Thyroid gland (tissue), 4 donors: ENCODE measurements at regions not wholly inside any gene's neighbourhood (a gene's known extent, or its start where the extent isn't known, plus 50 kb on each side); places are given as distances from the start of the nearest gene placed in this dataset.

Experiments used
- DNase-seq, 2 donors: peaks; one replicate each; pipeline ENCODE4 v3.0.0-alpha.2; 2019
- H3K27ac ChIP-seq, 3 donors: fragments of 200-600 bp; sonication (generic); 1 replicate in 2 of 3; 2 replicates in 1 of 3; pipeline ENCODE4 v1.5.1; 2016 to 2019; ENCODE audit warnings: mild to moderate bottlenecking in 1 of 3, moderate library complexity in 1 of 3
- H3K27me3 ChIP-seq: fragments of 200-600 bp; sonication (generic); one replicate; pipeline ENCODE4 v1.5.1; 2019
- H3K36me3 ChIP-seq, 2 donors: fragments of 200-600 bp; sonication (generic); one replicate each; pipeline ENCODE4 v1.5.1; 2016 to 2019
- H3K4me1 ChIP-seq, 2 donors: fragments of 200-600 bp; sonication (generic); one replicate each; pipeline ENCODE4 v1.5.1; 2017 to 2019
- H3K4me3 ChIP-seq, 3 donors: fragments of 200-600 bp; sonication (generic); replicated peaks in 1 of 3; 1 replicate in 2 of 3; 2 replicates in 1 of 3; pipeline ENCODE4 v1.5.1; 2016; ENCODE audit warnings: mild to moderate bottlenecking in 1 of 3
- H3K9me3 ChIP-seq: fragments of 200-600 bp; sonication (generic); one replicate; pipeline ENCODE4 v1.5.1; 2017
- POLR2A ChIP-seq, 2 donors: fragments of 450-650 bp; IDR thresholded peaks; one replicate each; pipeline ENCODE4 v1.6.1; 2017; ENCODE audit warnings: antibody characterized with exemption in 2 of 2, mild to moderate bottlenecking in 2 of 2, moderate library complexity in 1 of 2
- WGBS, 2 donors: methylation state at CpG; one replicate each; pipeline ENCODE4 v1.1.5; 2017; 5-methylcytosine and 5-hydroxymethylcytosine counted together
- intact Hi-C: fragments of 100-400 bp; cut with DNase I; formaldehyde crosslinking; loops from one replicate; pipeline ENCODE4 v1.15.1; 2023
- TF ChIP-seq, protein P1 (sequence below), 6 experiments: fragments of 200-600 bp in 3 of 6; fragments of 450-650 bp in 3 of 6; sonication (generic) in 3 of 6; IDR thresholded peaks; one replicate each; pipeline ENCODE4 v1.5.1; 2016 to 2019; ENCODE audit warnings: antibody characterized with exemption in 6 of 6, mild to moderate bottlenecking in 2 of 6, inconsistent platforms in 1 of 6, moderate library complexity in 1 of 6

DNA sequence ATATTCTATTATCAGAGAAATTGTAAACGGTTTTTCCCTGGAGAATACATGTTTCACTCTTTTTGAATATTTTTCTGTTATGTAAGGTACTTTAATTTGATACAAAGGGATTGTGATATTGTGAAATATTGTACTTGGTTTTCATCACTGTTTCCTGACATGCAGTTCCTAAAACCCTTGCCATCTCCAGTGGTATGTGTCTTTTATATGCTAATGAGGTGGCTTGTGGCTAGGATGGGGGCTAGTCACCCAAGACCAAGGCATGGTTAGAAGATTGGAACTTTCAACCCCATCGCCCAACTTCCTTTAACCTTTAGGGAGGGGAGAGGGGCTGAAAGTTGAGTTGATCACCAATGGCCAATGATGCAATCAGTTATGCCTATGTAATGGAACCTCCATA is 160.6 kb downstream of the TAF11L14 start:
- Histone ChIP-seq H3K4me3 (no peak overlapping the region), H3K36me3 (no peaks in the 10 kb centered on the region), H3K9me3 (no peaks in the 10 kb centered on the region), H3K27me3 (no peaks in the 10 kb centered on the region), H3K4me1 (no peaks in the 10 kb centered on the region), H3K27ac (no peak overlapping the region)
- intact Hi-C loops: no loop called here
- DNase-seq: no peak
- WGBS, 2 donors: 72 to 81% methylated on average over 2 of the region's 2 CpGs
- no peak for TF ChIP-seq POLR2A (IDR thresholded peaks at IDR 0.05)
- TF ChIP-seq, protein P1, sequence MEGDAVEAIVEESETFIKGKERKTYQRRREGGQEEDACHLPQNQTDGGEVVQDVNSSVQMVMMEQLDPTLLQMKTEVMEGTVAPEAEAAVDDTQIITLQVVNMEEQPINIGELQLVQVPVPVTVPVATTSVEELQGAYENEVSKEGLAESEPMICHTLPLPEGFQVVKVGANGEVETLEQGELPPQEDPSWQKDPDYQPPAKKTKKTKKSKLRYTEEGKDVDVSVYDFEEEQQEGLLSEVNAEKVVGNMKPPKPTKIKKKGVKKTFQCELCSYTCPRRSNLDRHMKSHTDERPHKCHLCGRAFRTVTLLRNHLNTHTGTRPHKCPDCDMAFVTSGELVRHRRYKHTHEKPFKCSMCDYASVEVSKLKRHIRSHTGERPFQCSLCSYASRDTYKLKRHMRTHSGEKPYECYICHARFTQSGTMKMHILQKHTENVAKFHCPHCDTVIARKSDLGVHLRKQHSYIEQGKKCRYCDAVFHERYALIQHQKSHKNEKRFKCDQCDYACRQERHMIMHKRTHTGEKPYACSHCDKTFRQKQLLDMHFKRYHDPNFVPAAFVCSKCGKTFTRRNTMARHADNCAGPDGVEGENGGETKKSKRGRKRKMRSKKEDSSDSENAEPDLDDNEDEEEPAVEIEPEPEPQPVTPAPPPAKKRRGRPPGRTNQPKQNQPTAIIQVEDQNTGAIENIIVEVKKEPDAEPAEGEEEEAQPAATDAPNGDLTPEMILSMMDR (IDR thresholded peaks at IDR 0.05): no peak

DNA sequence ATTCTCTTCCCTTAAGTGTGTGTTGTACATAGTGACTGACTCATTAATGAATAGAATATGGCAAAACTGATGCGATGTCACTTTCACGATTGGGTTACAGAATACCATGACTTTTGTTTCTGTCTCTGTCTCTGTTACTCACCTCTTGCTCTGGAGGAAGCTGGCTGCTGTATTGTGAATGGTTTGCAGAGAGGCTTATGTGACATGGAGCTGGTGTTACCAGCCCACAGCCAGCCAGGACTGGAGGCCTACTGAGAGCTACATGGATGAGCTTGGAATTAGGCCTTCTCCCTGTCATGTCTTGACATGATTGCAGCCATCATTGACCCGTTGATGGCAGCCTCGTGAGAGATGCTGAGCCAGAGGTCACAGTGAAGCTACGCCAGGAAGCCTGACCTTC is 161.9 kb downstream of the TAF11L14 start:
- no peaks in the 10 kb centered on the region for H3K4me1 ChIP-seq
- no peak for DNase-seq
- WGBS, 2 donors: 60 to 79% methylated on average over 5 of the region's 5 CpGs
- intact Hi-C loops: no loop called here
- H3K9me3 ChIP-seq: no peaks in the 10 kb centered on the region
- H3K27ac ChIP-seq: no peak overlapping the region
- H3K4me3 ChIP-seq: no peak overlapping the region
- no peaks in the 10 kb centered on the region for H3K36me3 ChIP-seq
- H3K27me3 ChIP-seq: no peaks in the 10 kb centered on the region
- no peak for TF ChIP-seq POLR2A (IDR thresholded peaks at IDR 0.05)
- TF ChIP-seq, protein P1 (IDR thresholded peaks at IDR 0.05): no peak

DNA sequence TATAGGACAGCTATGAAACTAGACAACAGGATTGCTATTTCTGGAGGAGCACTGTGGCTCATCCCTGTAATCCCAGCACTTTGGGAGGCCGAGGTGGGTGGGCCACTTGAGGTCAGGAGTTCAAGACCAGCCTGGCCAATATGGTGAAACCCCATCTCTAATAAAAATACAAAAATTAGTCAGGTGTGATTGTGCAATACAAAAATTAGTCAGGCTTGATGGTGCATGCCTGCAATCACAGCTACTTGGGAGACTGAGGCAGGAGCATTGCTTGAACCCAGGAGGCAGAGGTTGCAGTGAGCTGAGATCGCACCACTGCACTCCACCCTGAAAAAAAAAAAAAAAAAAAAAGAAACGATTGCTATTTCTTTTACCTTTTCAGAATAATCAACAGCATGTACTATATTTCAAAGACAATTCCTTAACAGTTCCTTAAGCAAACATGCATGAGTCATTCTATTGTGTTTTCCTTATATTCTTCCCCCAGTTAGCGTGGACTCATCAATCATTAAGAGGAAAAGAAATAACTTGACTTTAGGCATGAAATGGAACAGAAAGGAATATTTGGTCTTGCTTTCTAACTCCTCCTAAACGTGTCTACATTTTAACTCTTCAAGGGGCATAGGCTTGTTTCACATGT is 162.6 kb downstream of the TAF11L14 start:
- no peak for DNase-seq
- H3K36me3 ChIP-seq: no peaks in the 10 kb centered on the region
- WGBS, 2 donors: 47 to 62% methylated on average over 5 of the region's 5 CpGs
- H3K4me1 ChIP-seq: no peaks in the 10 kb centered on the region
- no peak overlapping the region for H3K27ac ChIP-seq
- no peaks in the 10 kb centered on the region for H3K27me3 ChIP-seq
- intact Hi-C loops: no loop called here
- H3K4me3 ChIP-seq: no peak overlapping the region
- no peaks in the 10 kb centered on the region for H3K9me3 ChIP-seq
- no peak for TF ChIP-seq POLR2A (IDR thresholded peaks at IDR 0.05)
- TF ChIP-seq, protein P1 (IDR thresholded peaks at IDR 0.05): no peak

DNA sequence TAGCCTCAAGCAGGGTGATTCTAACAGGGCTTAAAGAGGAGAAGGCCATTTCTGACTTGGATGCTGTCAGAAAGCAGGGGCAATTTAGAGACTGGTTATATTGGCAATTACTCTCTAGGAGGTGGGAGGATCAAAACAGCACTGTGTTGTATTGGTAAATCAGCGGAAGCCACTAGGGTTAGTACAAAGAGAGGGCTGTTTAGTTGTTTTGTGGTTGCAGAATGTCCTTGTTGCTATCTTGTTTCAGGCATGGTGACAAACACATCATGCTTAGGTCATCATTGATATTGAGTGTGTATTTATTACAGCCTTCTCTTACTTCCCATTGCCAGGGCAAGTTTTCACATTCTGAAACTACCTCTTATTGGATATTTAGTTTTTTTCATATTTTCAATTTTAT is 165.3 kb downstream of the TAF11L14 start:
- no peak for DNase-seq
- intact Hi-C loops: no loop called here
- Histone ChIP-seq H3K36me3 (no peaks in the 10 kb centered on the region), H3K9me3 (no peaks in the 10 kb centered on the region), H3K4me1 (no peaks in the 10 kb centered on the region), H3K4me3 (no peak overlapping the region), H3K27ac (no peak overlapping the region), H3K27me3 (no peaks in the 10 kb centered on the region)
- WGBS, 2 donors: 86 to 90% methylated on average over 1 of the region's 1 CpG
- no peak for TF ChIP-seq POLR2A (IDR thresholded peaks at IDR 0.05)
- TF ChIP-seq, protein P1 (IDR thresholded peaks at IDR 0.05): no peak

DNA sequence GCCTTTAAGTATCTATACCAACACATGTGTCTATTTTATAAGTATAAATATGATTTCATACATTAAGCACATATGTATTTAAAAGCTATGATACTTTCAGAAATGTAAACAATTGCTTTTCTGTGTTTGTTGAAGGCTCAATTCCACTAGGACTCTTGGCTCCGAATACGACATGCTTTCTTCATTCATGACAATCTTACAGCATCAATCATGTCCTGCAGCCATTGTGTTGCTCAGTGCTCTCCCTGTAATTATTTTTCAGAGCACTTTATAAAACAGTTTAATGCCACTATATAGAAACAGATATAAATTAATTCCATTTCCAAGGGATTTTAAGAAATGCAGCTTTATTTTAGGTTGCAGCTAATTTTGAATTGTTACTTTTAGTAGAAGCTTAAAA is 167.3 kb downstream of the TAF11L14 start:
- no peak overlapping the region for H3K27ac ChIP-seq
- intact Hi-C loops: no loop called here
- no peaks in the 10 kb centered on the region for H3K36me3 ChIP-seq
- H3K9me3 ChIP-seq: no peaks in the 10 kb centered on the region
- no peak for DNase-seq
- no peak overlapping the region for H3K4me3 ChIP-seq
- H3K27me3 ChIP-seq: no peaks in the 10 kb centered on the region
- TF ChIP-seq, protein P1 (IDR thresholded peaks at IDR 0.05): no peak
- TF ChIP-seq POLR2A (IDR thresholded peaks at IDR 0.05): no peak
- 79 to 83% methylated on average over 2 of the region's 2 CpGs for WGBS, 2 donors
- H3K4me1 ChIP-seq: no peaks in the 10 kb centered on the region
